Activated CD4-positive, alpha-beta memory T cell treated with anti-CD3 and anti-CD28 coated beads for 36 hours (primary cell): ENCODE measurements at regions not wholly inside any gene's neighbourhood (a gene's known extent, or its start where the extent isn't known, plus 50 kb on each side); places are given as distances from the start of the nearest gene placed in this dataset.

ENCODE experiments used
- CTCF ChIA-PET: fragments of 350-600 bp; sonication (Branson Sonifier 250); formaldehyde crosslinking; loops from one replicate; lab custom pipeline; 2021; ENCODE audit warnings: antibody characterized with exemption, inconsistent platforms; lab: Charles Lee
- POLR2A ChIA-PET: fragments of 350-600 bp; sonication (Branson Sonifier 250); formaldehyde crosslinking; loops from one replicate; lab custom pipeline; 2021; ENCODE audit warnings: antibody characterized with exemption; lab: Charles Lee
- DNase-seq: peaks from one replicate; pipeline ENCODE4 v3.0.0-alpha.2; 2020
- H3K27ac Mint-ChIP-seq: one replicate; pipeline ENCODE4 v1.8.0; 2021; ENCODE audit warnings: mixed read lengths
- H3K27me3 Mint-ChIP-seq: one replicate; pipeline ENCODE4 v1.8.0; 2021; ENCODE audit warnings: mixed read lengths
- H3K36me3 Mint-ChIP-seq: one replicate; pipeline ENCODE4 v1.8.0; 2021; ENCODE audit warnings: mixed read lengths
- H3K4me1 Mint-ChIP-seq: one replicate; pipeline ENCODE4 v1.8.0; 2021; ENCODE audit warnings: low read depth, mixed read lengths
- H3K4me3 Mint-ChIP-seq: one replicate; pipeline ENCODE4 v1.8.0; 2021; ENCODE audit warnings: mild to moderate bottlenecking, mixed read lengths
- H3K9me3 Mint-ChIP-seq: one replicate; pipeline ENCODE4 v1.8.0; 2021; ENCODE audit warnings: mixed read lengths
- intact Hi-C: fragments of 100-400 bp; cut with micrococcal nuclease; formaldehyde crosslinking; loops from one replicate; pipeline ENCODE4 v1.15.1; 2023

- Mint-ChIP-seq H3K4me3 (no peak overlapping the region), H3K9me3 (no peaks in the 10 kb centered on the region), H3K36me3 (no peaks in the 10 kb centered on the region), H3K27ac (no peak overlapping the region), H3K27me3 (no peaks in the 10 kb centered on the region), H3K4me1 (no peaks in the 10 kb centered on the region)
- DNase-seq: no peak
- intact Hi-C loops: no loop called here
- POLR2A ChIA-PET: no interaction called here
- CTCF ChIA-PET: no interaction called here
Observed at GRCh38 chr12:61524851-61525250, 735.4 kb upstream of the USP15 start.

- Mint-ChIP-seq H3K27ac (no peak overlapping the region), H3K4me3 (no peak overlapping the region), H3K4me1 (no peaks in the 10 kb centered on the region), H3K9me3 (no peaks in the 10 kb centered on the region), H3K27me3 (no peaks in the 10 kb centered on the region), H3K36me3 (no peaks in the 10 kb centered on the region)
- intact Hi-C loops: no loop called here
- POLR2A ChIA-PET: no interaction called here
- no peak for DNase-seq
- CTCF ChIA-PET: no interaction called here
Observed at GRCh38 chr12:61525331-61525730, 734.9 kb upstream of the USP15 start.

DNA sequence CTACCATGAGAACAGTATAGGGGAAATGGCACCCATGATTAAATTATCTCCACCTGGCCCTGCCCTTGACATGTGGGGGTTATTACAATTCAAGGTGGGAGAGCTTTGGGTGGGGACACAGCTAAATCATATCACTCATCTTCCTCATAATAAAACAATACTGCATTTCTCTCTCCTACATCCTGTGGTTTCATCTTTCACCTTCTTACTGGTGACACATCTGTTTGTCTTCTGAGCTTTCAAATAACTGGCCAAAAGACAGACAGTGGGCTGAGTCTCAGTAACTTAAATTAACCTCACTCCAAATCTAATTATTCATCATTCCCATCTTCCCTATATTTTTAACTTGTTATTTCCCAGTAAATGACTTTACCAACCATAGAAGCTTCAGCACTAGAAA is 729.7 kb upstream of the USP15 start:
- ChIA-PET POLR2A (no interaction called here), CTCF (no interaction called here)
- Mint-ChIP-seq H3K9me3 (peaks cover 2% of the 10 kb centered on the region), H3K27me3 (no peaks in the 10 kb centered on the region), H3K27ac (no peak overlapping the region), H3K36me3 (no peaks in the 10 kb centered on the region), H3K4me1 (no peaks in the 10 kb centered on the region), H3K4me3 (no peak overlapping the region)
- intact Hi-C loops: no loop called here
- no peak for DNase-seq

GRCh38 chr12:61531195-61531594 is 729.0 kb upstream of the USP15 start:
- H3K4me3 Mint-ChIP-seq: no peak overlapping the region
- no peak overlapping the region for H3K27ac Mint-ChIP-seq
- intact Hi-C loops: no loop called here
- ChIA-PET POLR2A (no interaction called here), CTCF (no interaction called here)
- no peaks in the 10 kb centered on the region for H3K36me3 Mint-ChIP-seq
- peaks cover 2% of the 10 kb centered on the region for H3K9me3 Mint-ChIP-seq
- DNase-seq: no peak
- no peaks in the 10 kb centered on the region for H3K27me3 Mint-ChIP-seq
- H3K4me1 Mint-ChIP-seq: no peaks in the 10 kb centered on the region

GRCh38 chr12:61536117-61536516 is 724.1 kb upstream of the USP15 start:
- DNase-seq: no peak
- Mint-ChIP-seq H3K27me3 (no peaks in the 10 kb centered on the region), H3K27ac (no peak overlapping the region), H3K9me3 (peaks cover 2% of the 10 kb centered on the region), H3K4me1 (no peaks in the 10 kb centered on the region), H3K4me3 (no peak overlapping the region), H3K36me3 (no peaks in the 10 kb centered on the region)
- intact Hi-C loops: no loop called here
- POLR2A ChIA-PET: no interaction called here
- CTCF ChIA-PET: no interaction called here

GRCh38 chr12:61536525-61536924 is 723.7 kb upstream of the USP15 start:
- Mint-ChIP-seq H3K4me3 (no peak overlapping the region), H3K36me3 (no peaks in the 10 kb centered on the region), H3K4me1 (no peaks in the 10 kb centered on the region), H3K27ac (no peak overlapping the region), H3K9me3 (peaks cover 2% of the 10 kb centered on the region), H3K27me3 (no peaks in the 10 kb centered on the region)
- no peak for DNase-seq
- intact Hi-C loops: no loop called here
- ChIA-PET POLR2A (no interaction called here), CTCF (no interaction called here)

GRCh38 chr12:61538951-61539350 is 721.3 kb upstream of the USP15 start:
- Mint-ChIP-seq H3K4me1 (no peaks in the 10 kb centered on the region), H3K27me3 (no peaks in the 10 kb centered on the region), H3K9me3 (no peaks in the 10 kb centered on the region), H3K36me3 (no peaks in the 10 kb centered on the region), H3K27ac (no peak overlapping the region), H3K4me3 (no peak overlapping the region)
- DNase-seq: no peak
- CTCF ChIA-PET: no interaction called here
- intact Hi-C loops: no loop called here
- POLR2A ChIA-PET: no interaction called here

DNA sequence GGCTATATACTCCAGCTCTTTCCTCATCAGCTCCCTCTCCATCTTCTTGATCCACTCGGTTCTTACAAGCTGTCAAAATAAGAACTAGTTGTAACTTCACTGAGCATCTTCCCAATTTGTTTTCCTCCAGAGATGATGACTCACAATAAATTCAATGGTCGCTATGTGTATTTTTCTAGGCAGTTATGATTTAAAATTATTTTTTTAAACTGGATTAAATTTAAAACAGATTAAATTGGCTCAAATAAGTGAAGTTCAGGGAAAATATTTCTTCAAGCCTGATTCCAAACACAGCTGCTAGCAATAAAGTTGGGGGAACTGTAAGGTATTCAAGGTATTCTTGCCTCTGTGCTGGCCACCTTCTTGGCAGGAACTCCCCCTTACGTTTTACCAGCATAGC is 717.7 kb upstream of the USP15 start:
- H3K27me3 Mint-ChIP-seq: no peaks in the 10 kb centered on the region
- ChIA-PET POLR2A (no interaction called here), CTCF (no interaction called here)
- DNase-seq: no peak
- no peaks in the 10 kb centered on the region for H3K4me1 Mint-ChIP-seq
- no peak overlapping the region for H3K4me3 Mint-ChIP-seq
- intact Hi-C loops: no loop called here
- H3K9me3 Mint-ChIP-seq: no peaks in the 10 kb centered on the region
- H3K27ac Mint-ChIP-seq: no peak overlapping the region
- H3K36me3 Mint-ChIP-seq: no peaks in the 10 kb centered on the region

DNA sequence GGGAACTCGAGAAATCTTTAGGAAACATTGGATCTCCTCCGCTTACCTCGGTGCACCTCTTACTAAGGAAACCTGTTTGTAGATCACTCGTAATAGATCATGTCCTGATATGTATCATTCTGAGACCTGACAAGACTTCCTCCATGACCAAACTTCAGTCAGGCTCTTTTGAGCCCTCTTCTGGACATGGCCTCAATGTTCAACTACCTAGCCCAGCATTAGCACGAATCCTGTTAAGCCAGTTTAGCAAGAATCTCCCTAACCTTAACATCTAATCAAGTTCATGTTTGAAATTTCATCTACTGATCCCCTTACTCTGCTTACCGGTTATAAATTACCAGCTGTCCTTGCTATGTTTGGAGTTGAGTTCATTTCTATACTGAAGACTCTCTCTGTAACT is 713.9 kb upstream of the USP15 start:
- Mint-ChIP-seq H3K4me1 (no peaks in the 10 kb centered on the region), H3K36me3 (no peaks in the 10 kb centered on the region), H3K9me3 (no peaks in the 10 kb centered on the region), H3K4me3 (no peak overlapping the region), H3K27ac (no peak overlapping the region), H3K27me3 (no peaks in the 10 kb centered on the region)
- ChIA-PET CTCF (no interaction called here), POLR2A (no interaction called here)
- DNase-seq: no peak
- intact Hi-C loops: no loop called here

DNA sequence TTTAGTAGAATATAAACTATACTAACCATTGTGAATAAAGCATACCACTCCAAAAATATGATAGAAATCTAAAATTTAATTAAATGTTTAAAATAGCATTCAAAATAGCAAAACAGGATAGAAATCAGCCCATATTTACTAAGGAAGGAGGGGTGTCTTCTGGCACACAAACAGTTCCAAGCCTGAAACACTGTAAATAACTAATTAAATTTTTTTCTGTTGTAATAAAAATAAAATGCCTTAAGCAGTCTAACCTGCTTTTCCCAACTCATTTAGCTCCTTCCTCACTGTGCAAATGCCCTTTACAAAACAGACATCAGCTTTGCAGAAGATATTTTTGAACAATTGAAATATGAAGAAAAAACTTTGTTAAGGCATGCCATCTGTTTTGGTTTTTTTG is 707.1 kb upstream of the USP15 start:
- Mint-ChIP-seq H3K27me3 (no peaks in the 10 kb centered on the region), H3K4me1 (no peaks in the 10 kb centered on the region), H3K9me3 (peaks cover 3% of the 10 kb centered on the region), H3K27ac (no peak overlapping the region), H3K36me3 (no peaks in the 10 kb centered on the region), H3K4me3 (no peak overlapping the region)
- POLR2A ChIA-PET: interaction anchor here (0.7 kb wide), 1 partner anchor 693 kb away, joined by 3 read pairs; no protein-coding TSS in a partner anchor
- CTCF ChIA-PET: no interaction called here
- no peak for DNase-seq
- intact Hi-C loops: no loop called here

- Mint-ChIP-seq H3K9me3 (peaks cover 3% of the 10 kb centered on the region), H3K36me3 (no peaks in the 10 kb centered on the region)
- POLR2A ChIA-PET: no interaction called here
Observed at GRCh38 chr12:61554268-61555008, 705.8 kb upstream of the USP15 start.

GRCh38 chr12:61563665-61564450 is 696.3 kb upstream of the USP15 start:
- Mint-ChIP-seq H3K4me1 (no peaks in the 10 kb centered on the region), H3K9me3 (no peaks in the 10 kb centered on the region), H3K27ac (no peak overlapping the region), H3K4me3 (no peak overlapping the region), H3K27me3 (no peaks in the 10 kb centered on the region), H3K36me3 (no peaks in the 10 kb centered on the region)
- CTCF ChIA-PET: no interaction called here
- intact Hi-C loops: no loop called here
- no peak for DNase-seq
- POLR2A ChIA-PET: no interaction called here

More at GRCh38 chr12:61554268-61555008, 705.8 kb upstream of the USP15 start:
- H3K4me1 Mint-ChIP-seq: no peaks in the 10 kb centered on the region
- CTCF ChIA-PET: no interaction called here
- H3K27me3 Mint-ChIP-seq: no peaks in the 10 kb centered on the region
- no peak overlapping the region for H3K4me3 Mint-ChIP-seq
- intact Hi-C loops: no loop called here
- no peak for DNase-seq
- H3K27ac Mint-ChIP-seq: no peak overlapping the region

DNA sequence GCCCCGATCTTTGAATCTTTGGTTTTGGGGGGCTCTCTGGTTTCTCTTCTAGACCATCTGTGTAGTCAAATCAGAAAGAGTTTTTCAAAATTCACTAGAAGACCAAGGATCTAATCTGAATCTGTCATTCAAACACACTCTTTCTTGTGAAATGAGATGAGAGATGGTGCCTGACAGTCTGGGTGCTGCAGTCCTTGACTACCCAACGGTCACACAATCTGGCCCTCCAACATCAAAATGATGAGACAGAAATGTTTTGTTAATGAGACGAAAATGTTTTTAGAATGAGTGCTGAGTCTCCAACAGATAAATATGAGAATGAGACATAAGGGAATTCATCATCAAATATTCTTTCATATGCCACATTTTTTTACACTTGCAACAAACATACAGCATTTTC is 695.7 kb upstream of the USP15 start:
- H3K4me1 Mint-ChIP-seq: no peaks in the 10 kb centered on the region
- H3K36me3 Mint-ChIP-seq: no peaks in the 10 kb centered on the region
- H3K4me3 Mint-ChIP-seq: no peak overlapping the region
- no peaks in the 10 kb centered on the region for H3K9me3 Mint-ChIP-seq
- H3K27ac Mint-ChIP-seq: no peak overlapping the region
- intact Hi-C loops: no loop called here
- H3K27me3 Mint-ChIP-seq: no peaks in the 10 kb centered on the region
- CTCF ChIA-PET: no interaction called here
- no peak for DNase-seq
- POLR2A ChIA-PET: no interaction called here
